Activated CD8-positive, alpha-beta memory T cell treated with anti-CD3 and anti-CD28 coated beads for 48 hours (primary cell): ENCODE measurements at regions not wholly inside any gene's neighbourhood (a gene's known extent, or its start where the extent isn't known, plus 50 kb on each side); places are given as distances from the start of the nearest gene placed in this dataset.
"Not testable (repeated sequence)": the region's sequence is repeated elsewhere in the genome, so short reads cannot be mapped to it uniquely, and the experiment has no call there.

Experiments
- DNase-seq, 3 experiments: peaks; one replicate each; pipeline ENCODE4 v3.0.0-alpha.2; 2020; ENCODE audit warnings: low read depth in 2 of 3, low spot score in 2 of 3

DNA sequence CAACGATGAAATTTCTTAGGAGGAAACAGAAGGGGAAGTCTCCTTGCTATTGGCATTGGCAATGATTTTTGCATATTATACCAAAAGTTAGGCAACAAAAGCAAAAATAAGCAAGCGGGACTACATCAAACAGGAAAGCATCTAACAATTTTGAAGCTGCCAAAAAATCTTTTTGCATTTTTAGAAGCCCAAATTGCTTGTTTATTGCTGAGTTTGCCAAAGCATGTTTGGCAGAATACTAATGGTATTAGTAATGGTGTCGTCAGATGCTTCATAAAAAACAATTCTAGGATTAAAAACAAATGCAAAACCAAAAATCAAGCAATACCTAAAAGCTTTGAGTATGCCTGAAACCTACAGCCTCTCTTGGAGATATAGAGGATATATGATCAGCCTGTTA, 80.0 kb downstream of the GALR1 start:
- no peak for DNase-seq

DNA sequence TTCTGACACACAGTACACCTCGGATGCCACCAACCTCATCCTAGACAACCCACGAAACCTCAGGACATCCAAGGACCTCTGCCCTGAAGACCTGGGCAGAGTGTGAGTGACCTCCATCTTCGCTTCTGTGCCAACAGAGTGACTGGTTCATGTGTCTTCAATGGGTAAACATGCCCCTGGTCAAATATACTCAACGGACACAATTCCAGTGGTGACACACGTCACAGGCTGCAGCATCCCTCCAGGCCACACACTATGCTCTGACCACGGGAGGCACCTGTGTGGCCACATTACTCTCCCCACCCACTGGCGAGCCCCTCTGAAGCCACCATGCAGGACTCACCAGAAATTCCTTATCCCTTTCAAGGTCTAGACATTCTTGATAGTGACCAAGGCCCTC, 85.2 kb downstream of the GALR1 start:
- no peak for DNase-seq

DNA sequence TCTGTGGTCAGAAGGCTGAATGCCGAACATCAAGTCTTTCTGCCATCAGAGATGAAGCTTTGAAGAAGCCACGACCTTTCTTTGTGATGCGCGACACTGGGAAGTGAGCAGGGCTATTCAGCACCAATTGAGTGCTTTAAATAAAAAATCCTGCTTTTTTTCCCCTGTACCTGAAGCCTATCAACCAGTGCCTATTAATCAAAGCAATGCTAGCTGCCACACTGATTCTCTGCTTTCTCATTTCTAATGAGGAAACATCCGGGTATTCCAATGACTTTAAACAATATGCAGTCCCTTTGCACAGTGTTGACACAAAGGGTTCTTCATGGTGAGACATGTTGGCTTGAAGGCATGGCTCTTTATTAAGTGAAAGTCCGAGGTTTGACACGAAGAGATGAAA, 88.0 kb downstream of the GALR1 start:
- no peak for DNase-seq

DNA sequence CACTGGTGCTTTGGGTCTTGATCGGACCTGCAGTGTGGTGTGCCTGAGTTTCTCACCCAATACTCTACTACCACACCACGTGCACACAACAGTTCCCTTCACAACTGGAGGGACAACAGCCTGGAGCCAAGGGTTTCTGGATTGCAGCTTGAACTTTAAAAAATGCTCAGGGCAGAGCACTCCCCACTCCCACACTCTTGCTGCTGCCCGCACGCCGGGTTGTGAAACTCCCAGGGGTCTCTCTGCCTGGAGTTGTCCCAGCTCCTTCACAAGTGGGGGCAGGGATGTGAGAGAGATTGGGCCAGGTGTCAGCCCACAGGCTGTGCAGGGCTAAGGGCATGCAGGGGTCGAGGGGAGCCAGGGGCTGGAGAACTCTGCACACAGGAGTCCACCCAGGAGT, 89.4 kb downstream of the GALR1 start:
- DNase-seq, result no peak

DNA sequence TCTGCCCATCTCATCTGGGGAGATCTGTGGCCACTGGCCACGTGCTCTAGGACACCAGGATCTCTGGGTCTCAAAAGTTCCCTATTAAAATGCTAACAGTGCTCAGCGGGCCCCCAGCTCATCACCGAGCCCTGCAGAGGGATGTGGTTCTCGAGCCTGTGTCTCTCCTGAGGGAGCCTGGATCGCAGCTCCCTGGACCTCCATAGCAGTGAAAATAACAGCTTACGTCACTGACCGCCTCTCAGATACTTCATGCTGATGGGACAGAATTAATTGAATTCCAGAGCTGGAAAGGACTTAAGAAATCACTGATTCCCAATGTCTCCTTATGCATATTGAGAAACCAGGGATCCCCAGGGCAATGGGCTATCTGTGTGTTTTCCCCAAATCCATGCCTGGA, 90.0 kb downstream of the GALR1 start:
- DNase-seq, result no peak

DNA sequence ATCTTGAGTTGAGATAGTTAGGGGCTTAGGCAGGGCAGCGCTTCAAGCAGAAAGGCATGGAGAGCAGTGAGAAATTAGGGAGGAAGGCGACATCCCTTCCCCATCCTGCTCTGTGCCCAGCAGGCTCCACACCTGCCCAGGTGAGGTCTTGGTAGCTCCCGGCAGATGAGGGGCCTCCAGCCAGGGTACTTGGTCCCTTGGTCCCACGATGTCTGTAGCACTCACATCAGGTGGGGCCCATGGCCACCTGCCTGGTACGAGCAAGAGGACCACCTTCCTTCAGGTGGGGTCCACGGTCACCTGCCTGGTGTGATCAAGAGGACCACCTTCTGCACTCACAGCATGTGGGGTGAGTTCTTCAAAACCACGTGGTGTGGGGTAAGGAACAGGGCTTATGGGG, 91.2 kb downstream of the GALR1 start:
- DNase-seq, result no peak

DNA sequence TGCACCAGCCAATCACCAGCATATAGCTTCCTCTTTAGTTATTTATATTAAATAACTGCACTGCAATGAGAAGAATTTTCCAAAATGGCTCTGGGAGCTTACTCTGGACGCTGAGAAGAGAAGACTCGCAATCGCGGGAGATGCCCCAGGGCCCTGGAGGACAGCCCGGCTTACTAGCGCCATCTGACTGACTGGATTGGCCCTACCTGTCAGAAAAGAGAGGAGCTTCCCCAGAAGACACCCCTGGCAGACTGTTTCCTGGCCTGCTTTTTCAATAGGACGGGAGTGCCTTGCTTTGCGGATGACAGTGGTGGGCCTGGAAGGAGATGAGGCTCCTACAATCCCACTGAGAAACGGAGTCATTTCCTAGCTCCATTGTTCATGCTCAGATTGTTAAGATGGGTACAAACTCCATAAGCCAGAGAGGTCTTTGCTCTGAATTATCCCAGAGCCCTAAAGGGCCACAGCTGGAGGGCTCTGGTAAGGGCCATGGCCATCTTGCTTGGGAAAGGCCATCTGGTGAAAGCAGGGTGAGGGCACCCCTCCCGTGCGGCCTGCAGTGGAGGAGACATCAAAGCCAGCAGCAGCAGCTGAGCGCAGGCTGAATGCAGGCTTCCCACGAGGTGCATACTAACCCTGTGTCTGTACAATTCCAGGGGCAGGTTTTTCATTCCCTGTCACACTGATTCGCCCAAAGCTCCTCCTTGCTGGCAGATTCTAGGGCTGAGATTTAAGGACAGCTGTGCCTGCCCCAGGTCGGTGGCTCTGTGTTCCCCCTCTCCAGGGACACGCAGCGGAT, 92.1 kb downstream of the GALR1 start:
- no peak for DNase-seq

DNA sequence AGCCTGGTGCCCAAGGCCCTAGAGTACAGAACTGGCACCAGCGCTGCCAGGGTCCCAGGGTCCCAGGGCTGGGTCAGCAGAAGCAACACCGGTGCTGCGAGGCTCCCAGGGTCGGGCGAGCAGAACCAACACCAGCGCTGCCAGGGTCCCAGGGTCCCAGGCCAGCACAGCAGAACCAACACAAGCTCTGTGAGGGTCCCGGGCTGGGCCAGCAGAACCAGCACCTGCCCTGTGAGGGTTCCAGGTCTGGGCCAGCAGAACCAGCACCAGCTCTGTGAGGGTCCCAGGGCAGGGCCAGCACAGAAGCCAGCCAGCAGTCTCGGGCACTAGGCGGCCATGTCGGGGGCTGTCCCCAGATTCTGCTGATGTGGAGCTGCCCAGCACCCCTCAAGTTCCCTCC, 93.1 kb downstream of the GALR1 start:
- DNase-seq, result no peak

DNA sequence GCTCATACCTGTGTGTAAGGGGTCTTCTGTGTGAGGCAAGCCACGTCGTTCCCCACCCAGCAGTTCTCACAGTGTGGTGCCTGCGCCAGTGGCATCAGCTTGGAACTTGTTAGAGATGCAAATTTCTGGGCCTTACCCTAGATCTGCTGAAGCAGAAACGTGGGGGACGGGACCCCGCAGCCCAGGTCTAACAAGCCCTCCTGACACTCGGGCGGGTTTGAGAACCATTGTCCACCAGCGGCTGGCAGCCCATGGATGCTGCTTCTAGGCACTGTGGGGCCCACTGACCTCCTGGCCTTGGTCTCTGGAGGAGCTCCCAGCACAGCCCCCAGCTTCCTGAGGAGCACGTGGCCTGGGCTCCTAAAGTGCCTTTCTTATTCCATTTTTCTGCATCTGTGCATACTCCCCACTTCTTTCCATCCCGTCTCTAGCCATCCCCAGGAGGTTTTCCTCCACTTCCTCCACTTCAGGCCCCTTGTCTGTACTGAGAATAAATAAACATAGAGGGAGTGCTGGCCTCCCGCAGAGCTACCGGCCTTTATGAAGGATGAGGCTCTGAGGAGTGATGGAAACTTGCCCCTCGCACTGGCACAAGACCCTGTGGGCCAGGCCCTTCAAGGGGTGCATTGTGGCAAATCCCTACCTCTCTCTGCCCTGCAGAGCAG, 94.3 kb downstream of the GALR1 start:
- DNase-seq, result no peak

DNA sequence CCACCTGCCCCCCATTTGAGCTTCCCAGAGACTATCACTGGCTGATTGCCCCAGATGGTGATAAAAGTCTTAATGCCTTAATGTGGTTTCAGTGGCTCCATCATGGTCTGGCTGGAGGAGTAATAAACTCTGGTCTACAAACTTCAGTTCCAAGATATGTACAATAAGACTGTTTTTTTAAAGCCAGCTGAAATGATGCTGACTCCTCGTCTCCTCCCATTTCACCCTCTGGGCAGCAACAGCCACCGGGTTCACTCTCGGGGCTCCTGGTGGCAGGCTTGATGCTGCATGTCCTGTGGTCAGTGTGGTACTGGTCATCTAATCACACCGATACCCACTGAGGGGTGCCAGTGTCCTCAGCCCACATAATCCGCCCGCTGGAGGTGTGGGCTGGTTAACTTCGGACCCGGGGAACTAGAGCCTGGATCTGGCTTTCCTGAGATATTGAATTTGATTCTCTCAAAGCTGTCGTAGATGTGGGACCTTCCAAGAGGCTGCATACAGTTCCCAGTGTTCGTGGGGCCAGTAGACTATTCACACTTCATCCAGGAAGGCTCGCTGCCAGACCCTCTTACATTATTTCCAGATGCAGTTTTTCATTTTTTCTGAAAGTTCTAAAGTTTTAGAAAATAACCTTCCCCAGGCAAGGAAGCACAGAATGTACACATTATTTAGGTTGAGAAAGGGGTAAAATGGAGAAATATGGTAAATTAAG, 95.3 kb downstream of the GALR1 start:
- no peak for DNase-seq

DNA sequence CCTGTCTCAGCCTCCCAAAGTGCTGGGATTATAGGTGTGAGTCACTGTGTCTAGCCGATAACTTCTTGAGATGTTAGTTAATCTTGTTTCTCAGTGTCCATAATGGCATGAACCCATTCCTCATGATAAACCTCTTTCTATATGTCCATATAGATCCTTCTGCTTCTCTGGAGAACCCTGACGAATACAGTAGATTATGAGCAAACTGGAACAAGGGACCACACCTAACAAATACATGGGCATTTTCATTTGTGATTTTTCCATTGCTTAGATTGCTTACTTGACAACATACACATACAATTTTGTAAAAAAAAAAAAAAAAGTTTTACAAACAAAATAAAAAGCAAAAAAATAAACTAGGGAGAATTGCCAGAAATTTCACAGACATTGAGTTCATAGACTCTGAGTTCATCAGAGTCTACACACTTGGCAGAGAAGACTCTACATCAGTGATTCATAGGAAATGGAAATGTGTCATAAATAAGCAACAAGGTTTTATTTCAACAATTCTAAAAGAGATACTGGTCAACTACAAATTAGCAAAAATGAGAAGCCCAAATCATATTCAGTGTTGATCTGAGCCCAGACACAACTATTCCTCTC, 96.7 kb downstream of the GALR1 start:
- DNase-seq, result no peak

DNA sequence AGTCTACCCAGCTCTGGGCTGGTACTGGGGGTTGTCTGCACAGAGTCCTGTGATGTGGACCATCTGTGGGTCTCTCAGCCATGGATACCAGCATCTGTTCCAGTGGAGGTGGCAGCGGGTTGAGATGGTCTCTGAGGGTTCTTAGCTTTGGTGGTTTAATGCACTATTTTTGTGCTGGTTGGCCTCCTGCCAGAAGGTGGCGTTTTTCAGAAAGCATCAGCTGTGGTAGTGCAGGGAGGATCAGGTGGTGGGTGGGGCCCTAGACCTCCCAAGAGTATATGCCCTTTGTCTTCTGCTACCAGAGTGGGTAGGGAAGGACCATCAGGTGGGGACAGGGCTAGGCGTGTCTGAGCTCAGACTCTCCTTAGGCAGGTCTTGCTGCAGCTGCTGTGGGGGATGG, 103.7 kb downstream of the GALR1 start:
- DNase-seq, result not testable (repeated sequence)

DNA sequence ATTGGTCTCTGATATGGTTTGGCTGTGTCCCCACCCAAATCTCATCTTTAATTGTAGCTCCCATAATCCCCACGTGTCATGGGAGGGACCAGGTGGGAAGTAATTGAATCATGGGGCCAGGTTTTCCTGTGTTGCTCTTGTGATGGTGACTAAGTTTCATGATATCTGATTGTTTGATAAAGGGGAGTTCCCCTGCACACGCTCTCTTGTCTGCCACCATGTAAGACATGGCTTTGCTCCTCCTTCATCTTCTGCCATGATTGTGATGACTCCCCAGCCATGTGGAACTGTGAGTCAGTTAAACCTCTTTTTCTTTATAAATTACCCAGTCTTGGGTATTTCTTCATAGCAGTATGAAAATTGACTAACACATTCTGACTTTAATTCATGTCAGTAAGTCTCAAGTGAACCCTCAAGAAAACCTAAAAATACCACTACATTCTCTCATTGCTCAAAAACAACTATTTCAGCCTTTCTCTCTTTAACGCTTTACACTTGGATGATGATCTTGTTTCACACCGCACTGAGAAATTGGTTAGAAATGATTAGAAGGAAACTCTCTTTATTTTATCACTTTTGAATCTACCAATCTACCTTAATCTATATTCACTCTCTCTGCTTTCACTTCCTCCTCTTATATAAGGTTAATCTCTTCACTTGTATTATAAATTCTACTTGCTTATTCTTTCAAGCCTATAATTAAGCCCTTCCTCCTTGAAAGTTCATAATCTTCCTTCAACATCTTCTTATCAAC, 110.1 kb downstream of the GALR1 start:
- no peak for DNase-seq

DNA sequence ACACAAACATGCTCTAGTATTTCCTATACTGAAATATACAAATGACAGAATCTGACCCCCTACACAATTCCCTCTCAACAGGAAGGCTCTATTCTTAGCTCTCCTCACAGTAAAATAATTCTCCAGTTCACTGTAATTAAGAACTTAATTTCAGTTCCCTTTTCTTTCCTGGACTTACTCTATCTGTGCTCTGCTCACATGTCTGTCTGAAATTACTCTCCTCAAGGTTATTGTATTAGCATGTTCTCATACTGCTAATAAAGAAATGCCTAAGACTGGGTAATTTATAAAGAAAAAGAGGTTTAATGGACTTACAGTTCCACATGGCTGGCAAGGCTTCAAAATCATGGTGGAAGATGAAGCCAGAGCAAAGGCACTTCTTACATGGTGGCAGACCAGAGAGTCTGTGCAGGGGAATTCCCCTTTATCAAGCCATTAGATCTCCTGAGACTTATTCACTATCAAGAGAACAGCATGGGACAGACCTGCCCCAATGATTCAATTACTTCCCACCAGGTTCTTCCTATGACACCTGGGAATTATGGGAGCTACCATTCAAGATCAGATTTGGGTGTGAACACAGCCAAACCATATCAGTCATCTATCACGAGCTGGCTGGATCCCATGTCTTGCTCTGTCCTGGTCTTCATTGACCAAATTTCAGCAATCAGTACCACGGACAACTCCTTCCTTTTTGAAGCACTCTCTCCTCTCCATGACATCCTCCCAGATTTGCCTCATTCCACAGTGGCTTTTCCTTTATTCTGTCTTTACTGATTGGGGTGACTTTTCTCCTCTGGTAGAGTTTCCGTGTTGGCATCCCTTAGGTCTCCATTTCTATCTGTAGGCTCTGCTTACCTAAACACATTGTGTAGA, 110.9 kb downstream of the GALR1 start:
- no peak for DNase-seq

DNA sequence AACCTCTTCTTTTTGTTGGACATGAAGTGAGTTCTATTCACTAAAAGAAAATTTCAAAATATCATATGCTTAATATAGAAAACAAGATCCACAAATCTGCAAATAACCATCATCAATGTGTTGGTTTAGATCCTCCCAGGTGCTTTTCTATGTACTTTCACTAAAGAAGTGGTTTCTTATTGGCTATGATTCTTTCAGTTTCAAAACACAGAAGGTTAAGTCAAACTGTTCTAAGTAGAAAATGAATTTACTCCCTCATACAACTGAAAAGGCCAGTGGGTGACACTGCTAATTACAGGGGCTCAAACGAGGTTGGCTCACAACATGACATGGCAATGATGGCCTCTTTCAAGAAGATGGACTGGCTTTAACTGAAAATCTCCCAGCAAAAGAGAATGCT, 111.7 kb downstream of the GALR1 start:
- no peak for DNase-seq

DNA sequence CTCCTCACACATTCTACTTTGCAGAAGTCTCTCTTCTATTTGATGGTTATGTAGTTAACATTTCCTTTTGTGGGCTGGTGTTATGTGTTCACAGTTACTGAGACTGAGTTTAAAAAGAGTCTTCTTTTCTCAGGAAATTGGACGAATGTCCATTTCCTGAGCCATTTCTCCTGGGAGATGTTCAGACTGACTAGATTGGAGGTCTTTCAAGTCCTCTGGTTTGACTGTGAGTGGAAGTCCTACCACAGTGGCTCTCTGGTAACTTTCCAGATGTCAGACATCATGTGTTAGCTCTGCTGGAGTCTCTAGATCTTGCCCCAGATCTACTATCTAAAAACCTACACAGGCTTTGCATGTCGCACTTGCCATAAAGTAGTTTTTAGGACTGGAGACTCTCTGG, 116.0 kb downstream of the GALR1 start:
- no peak for DNase-seq

DNA sequence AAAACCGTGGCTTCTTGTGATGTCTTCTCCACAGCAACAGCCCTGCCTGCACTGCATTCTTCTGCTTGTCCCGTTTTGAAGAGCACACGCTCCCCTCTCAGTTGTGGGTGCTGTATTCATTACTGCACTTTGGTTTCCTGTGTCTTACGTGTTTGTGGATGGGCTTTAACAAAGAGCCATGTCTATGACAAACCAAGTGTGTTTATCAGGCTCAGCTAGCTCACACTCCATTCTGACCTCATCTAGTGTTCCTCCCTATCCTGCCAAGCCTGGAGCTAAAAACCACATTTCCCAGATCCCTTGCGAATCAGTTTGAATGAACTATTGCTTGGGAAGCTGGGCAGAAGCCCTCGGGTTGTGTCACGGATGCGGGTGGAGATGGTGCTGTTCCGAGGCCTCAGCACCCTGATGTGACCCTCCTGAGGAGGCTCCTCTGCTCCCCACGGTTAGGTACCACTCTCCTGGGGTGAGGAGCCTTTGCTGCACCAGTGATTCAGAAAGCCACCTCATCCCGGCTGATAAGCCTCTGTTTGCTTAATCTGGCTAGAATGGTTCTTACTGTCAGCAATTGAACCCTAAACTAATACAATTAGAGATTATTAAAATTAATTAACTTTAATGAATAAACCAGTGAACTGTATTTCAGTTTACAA, 116.5 kb downstream of the GALR1 start:
- no peak for DNase-seq

DNA sequence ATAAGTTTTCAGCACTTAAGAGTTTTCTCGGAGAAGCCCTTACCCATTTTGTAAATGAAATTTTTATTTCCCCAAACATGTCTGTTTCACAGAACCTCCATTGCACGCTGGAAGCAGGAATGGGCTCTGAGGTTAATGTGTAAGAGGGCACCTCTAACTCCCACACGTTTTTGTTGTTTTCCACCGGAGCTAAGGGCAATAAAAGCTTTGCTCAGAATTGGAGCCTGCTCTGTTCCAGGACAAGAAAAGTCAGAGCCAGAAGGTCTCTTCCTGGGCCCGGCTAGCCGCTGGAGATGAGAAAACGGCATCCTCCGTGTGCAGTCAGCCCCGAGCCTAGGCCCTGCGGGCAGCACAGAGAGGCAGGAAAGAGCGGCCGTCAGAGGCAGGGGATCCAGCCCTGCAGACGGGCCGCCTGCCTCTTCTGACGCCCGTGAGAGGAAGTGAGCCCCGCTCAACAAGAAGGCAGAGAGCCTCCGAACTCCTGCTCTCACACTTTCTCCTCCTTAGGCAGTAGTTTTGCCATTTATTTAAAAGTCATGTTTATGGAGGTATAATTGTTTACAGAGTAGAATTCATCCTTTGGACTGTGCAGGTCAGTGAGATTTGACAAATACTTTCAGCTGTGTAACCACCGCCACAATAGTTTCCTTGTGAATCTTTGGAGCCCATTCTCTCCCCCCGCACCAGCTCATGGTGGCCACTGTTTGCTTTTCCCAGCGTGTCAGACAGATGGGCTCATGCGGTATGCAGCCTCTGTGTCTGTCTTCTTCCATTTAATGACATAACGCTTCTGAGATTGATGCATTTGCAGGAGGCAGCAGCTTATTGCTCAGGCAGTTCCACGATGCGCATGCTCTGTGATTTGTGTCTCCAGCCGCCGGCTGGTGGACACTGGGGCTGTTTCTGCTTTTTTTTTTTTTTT, 117.3 kb downstream of the GALR1 start:
- DNase-seq, result no peak

DNA sequence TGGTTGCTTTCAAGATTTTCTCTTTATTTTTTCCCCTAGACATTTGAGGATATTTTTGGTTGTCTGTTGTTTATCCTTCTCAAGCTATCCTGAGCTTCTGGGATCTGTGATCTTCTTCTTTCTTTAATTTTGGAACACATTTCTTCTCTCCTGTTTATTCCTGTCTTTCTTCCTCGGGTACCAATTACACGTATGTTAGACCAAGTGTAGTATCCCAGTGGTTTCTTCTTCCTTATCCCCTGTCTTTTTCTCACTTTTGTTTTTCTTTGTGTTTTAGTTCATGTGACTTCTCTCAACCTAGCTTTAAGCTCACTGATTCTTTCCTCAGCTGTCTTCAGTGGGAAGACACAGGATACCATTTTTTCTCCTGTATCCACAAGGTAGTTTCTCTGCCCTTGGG, 120.0 kb downstream of the GALR1 start:
- DNase-seq, result no peak
